HepG2 (cell line): ENCODE measurements at regions not wholly inside any gene's neighbourhood (a gene's known extent, or its start where the extent isn't known, plus 50 kb on each side); places are given as distances from the start of the nearest gene placed in this dataset.

Experiments
- NFYB ChIP-seq: sonication (generic); formaldehyde crosslinking; IDR thresholded peaks from 2 replicates; pipeline ENCODE4 v1.4.0; 2020; ENCODE audit warnings: missing genetic modification reagents
- ZFP36 ChIP-seq: fragments of 150-350 bp; IDR thresholded peaks from 2 replicates; pipeline ENCODE4 v1.6.1; 2018; ENCODE audit warnings: borderline replicate concordance, low read length, low read depth; ENCODE audit not compliant: partially characterized antibody
- TF ChIP-seq, protein P1 (sequence below): sonication (generic); formaldehyde crosslinking; conservative IDR thresholded peaks from 2 replicates; pipeline ENCODE4 v1.4.0; 2020; ENCODE audit warnings: missing genetic modification reagents
- TF ChIP-seq, protein P2 (sequence below), 2 experiments: sonication (generic) in 1 of 2; formaldehyde crosslinking in 1 of 2; IDR thresholded peaks; 2 replicates each; pipeline versions ENCODE4 v1.5.1 to v1.6.1; 2011 to 2020; ENCODE audit warnings: borderline replicate concordance in 1 of 2, low read depth in 1 of 2, low read length in 1 of 2, mild to moderate bottlenecking in 1 of 2, missing genetic modification reagents in 1 of 2, moderate library complexity in 1 of 2

DNA sequence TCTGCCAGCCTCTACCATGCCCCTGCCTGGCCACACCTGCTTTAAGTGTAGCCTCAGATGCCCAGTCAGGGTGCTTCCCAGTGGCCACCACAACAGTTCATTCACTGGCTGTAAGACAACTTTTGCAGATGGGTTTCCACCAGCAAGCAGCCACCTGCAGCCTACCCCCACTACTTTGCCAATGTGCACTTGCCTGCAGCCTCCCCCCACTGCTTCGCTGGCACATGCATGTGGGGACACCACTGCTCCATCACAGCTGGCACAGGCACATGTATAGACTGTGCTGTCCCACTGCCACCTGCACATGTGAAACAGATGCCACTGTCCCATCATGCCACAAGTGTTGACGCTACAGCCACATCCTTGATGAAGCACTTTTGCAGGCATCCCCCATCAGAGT is 723.9 kb downstream of the SH3BGRL start:
- TF ChIP-seq NFYB (no peak), ZFP36 (no peak)
- TF ChIP-seq, protein P1, sequence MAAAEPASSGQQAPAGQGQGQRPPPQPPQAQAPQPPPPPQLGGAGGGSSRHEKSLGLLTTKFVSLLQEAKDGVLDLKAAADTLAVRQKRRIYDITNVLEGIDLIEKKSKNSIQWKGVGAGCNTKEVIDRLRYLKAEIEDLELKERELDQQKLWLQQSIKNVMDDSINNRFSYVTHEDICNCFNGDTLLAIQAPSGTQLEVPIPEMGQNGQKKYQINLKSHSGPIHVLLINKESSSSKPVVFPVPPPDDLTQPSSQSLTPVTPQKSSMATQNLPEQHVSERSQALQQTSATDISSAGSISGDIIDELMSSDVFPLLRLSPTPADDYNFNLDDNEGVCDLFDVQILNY (CRISPR knock-in tag) = no peak
- TF ChIP-seq, protein P2, sequence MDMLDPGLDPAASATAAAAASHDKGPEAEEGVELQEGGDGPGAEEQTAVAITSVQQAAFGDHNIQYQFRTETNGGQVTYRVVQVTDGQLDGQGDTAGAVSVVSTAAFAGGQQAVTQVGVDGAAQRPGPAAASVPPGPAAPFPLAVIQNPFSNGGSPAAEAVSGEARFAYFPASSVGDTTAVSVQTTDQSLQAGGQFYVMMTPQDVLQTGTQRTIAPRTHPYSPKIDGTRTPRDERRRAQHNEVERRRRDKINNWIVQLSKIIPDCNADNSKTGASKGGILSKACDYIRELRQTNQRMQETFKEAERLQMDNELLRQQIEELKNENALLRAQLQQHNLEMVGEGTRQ (IDR thresholded peaks at IDR 0.05; ENCODE audit: low read depth, low read length) = no peak
- TF ChIP-seq, protein P2 (CRISPR knock-in tag; IDR thresholded peaks at IDR 0.05; ENCODE audit: borderline replicate concordance) = no peak
